IMR-90 (cell line): ENCODE measurements at regions not wholly inside any gene's neighbourhood (a gene's known extent, or its start where the extent isn't known, plus 50 kb on each side); places are given as distances from the start of the nearest gene placed in this dataset.

Experiments
- CEBPB ChIP-seq: IDR thresholded peaks from 2 replicates; pipeline ENCODE4 v1.6.1; 2012; ENCODE audit warnings: low read depth, low read length, improper control_type of control experiment
- CHD1 ChIP-seq: IDR thresholded peaks from 2 replicates; pipeline ENCODE4 v1.6.1; 2012; ENCODE audit warnings: low read depth, low read length, improper control_type of control experiment
- FOS ChIP-seq: fragments of 150-350 bp; IDR thresholded peaks from 2 replicates; pipeline ENCODE4 v1.6.1; 2016; ENCODE audit warnings: low read depth, low read length
- MAFK ChIP-seq: IDR thresholded peaks from 2 replicates; pipeline ENCODE4 v1.6.1; 2012; ENCODE audit warnings: low read depth, low read length, improper control_type of control experiment
- MAZ ChIP-seq: IDR thresholded peaks from 2 replicates; pipeline ENCODE4 v1.6.1; 2012; ENCODE audit warnings: low read depth, mild to moderate bottlenecking, low read length, improper control_type of control experiment, moderate library complexity, borderline replicate concordance
- MXI1 ChIP-seq: IDR thresholded peaks from 2 replicates; pipeline ENCODE4 v1.6.1; 2012; ENCODE audit warnings: low read depth, mild to moderate bottlenecking, low read length, moderate library complexity, borderline replicate concordance
- POLR2A ChIP-seq: IDR thresholded peaks from 2 replicates; pipeline ENCODE4 v1.6.1; 2012; ENCODE audit warnings: mild to moderate bottlenecking, low read depth, low read length
- RAD21 ChIP-seq: IDR thresholded peaks from 2 replicates; pipeline ENCODE4 v1.6.1; 2012; ENCODE audit warnings: low read length, improper control_type of control experiment
- RCOR1 ChIP-seq: IDR thresholded peaks from 2 replicates; pipeline ENCODE4 v1.6.1; 2012; ENCODE audit warnings: mild to moderate bottlenecking, low read length, improper control_type of control experiment; ENCODE audit not compliant: insufficient replicate concordance
- RFX5 ChIP-seq: IDR thresholded peaks from 2 replicates; pipeline ENCODE4 v1.8.0; 2012; ENCODE audit warnings: low read depth, mild to moderate bottlenecking, low read length, moderate library complexity
- SMC3 ChIP-seq: fragments of 150-350 bp; IDR thresholded peaks from 2 replicates; pipeline ENCODE4 v1.6.1; 2016; ENCODE audit warnings: low read depth, mild to moderate bottlenecking, antibody characterized with exemption, low read length, moderate library complexity
- USF2 ChIP-seq: fragments of 150-350 bp; IDR thresholded peaks from 2 replicates; pipeline ENCODE4 v1.6.1; 2017; ENCODE audit warnings: mild to moderate bottlenecking, antibody characterized with exemption, low read length, low read depth
- TF ChIP-seq, protein P1 (sequence below): conservative IDR thresholded peaks from 2 replicates; pipeline ENCODE4 v1.5.1; 2012; ENCODE audit warnings: mild to moderate bottlenecking, low read depth, low read length, improper control_type of control experiment

DNA sequence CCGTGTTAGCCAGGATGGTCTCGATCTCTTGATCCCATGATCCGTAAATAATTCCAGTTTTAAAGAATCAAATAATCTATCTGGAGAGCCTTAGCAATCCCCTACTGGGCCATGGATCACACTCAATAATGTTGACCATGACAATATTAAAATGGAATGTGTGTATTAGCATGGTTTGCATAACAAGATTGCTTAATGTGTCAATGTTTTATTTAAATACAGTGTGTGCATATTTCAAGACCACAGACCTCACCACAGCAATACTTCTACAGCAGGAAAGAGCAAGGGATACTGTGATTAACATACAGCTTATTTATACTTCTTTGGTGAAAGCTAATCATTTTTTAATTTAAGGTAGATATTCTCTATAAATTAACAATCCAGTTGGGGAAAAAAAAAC lies 470.4 kb downstream of the TFAP2B start:
- TF ChIP-seq, protein P1, sequence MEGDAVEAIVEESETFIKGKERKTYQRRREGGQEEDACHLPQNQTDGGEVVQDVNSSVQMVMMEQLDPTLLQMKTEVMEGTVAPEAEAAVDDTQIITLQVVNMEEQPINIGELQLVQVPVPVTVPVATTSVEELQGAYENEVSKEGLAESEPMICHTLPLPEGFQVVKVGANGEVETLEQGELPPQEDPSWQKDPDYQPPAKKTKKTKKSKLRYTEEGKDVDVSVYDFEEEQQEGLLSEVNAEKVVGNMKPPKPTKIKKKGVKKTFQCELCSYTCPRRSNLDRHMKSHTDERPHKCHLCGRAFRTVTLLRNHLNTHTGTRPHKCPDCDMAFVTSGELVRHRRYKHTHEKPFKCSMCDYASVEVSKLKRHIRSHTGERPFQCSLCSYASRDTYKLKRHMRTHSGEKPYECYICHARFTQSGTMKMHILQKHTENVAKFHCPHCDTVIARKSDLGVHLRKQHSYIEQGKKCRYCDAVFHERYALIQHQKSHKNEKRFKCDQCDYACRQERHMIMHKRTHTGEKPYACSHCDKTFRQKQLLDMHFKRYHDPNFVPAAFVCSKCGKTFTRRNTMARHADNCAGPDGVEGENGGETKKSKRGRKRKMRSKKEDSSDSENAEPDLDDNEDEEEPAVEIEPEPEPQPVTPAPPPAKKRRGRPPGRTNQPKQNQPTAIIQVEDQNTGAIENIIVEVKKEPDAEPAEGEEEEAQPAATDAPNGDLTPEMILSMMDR, result no peak
- TF ChIP-seq POLR2A (no peak), CEBPB (no peak), RAD21 (no peak), MAZ (no peak), SMC3 (no peak), MXI1 (no peak), FOS (no peak), RCOR1 (no peak), MAFK (no peak), CHD1 (no peak), USF2 (no peak), RFX5 (no peak)
